ENCODE measurements at regions not wholly inside any gene's neighbourhood (a gene's known extent, or its start where the extent isn't known, plus 50 kb on each side); places are given as distances from the start of the nearest gene placed in this dataset.

DNA sequence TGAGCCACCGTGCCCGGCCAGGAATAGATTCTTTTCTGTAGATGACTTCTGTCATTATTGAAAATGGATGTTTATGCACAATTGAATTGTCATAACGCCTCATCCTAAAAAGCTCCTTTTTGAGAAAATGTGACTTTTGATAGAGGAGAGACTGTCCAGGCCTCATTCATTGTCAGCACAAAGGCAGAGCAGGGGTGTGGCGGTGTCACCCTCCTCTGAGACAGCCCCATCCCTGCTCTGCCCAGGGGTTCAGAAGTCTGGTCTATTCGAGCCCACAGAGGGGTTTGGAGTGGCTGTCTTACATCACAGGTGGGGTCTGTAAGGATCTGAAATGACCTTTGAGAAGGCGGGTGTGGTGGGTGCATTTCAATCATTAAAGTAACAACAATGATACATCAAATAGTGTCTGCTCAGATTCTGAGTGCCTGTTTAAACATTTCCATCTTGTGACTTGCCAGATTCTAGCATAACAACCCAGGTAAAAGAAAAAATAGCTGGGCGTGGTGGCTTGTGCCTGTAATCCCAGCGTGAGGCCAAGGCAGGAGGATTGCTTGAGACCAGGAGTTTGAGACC lies 161.0 kb downstream of the SEC14L1 start:
- TF ChIP-seq, protein P1, sequence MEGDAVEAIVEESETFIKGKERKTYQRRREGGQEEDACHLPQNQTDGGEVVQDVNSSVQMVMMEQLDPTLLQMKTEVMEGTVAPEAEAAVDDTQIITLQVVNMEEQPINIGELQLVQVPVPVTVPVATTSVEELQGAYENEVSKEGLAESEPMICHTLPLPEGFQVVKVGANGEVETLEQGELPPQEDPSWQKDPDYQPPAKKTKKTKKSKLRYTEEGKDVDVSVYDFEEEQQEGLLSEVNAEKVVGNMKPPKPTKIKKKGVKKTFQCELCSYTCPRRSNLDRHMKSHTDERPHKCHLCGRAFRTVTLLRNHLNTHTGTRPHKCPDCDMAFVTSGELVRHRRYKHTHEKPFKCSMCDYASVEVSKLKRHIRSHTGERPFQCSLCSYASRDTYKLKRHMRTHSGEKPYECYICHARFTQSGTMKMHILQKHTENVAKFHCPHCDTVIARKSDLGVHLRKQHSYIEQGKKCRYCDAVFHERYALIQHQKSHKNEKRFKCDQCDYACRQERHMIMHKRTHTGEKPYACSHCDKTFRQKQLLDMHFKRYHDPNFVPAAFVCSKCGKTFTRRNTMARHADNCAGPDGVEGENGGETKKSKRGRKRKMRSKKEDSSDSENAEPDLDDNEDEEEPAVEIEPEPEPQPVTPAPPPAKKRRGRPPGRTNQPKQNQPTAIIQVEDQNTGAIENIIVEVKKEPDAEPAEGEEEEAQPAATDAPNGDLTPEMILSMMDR (conservative IDR thresholded peaks at IDR 0.05) = no peak
- TF ChIP-seq EZH2 (IDR thresholded peaks at IDR 0.05; ENCODE audit: low read depth) = no peak
